ENCODE measurements at regions not wholly inside any gene's neighbourhood (a gene's known extent, or its start where the extent isn't known, plus 50 kb on each side); places are given as distances from the start of the nearest gene placed in this dataset.

DNA sequence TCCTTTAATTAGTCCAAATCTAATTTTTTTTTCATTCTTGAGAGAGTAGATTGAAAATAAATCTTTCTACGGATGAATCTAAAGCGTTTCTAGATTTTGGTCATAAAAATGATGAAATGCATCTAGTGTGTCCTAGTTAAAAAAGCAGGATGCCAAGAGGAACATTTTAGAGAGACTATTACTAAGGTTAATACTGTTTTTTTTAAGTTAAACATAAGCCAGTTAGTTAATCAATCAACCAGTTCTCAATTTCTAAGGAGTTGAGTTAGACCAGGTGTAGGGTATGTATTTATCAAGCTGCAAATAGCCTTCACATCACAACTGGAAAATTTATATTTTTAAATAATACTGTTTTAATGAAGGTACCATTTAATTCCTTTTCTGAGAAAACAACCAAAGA lies 679.5 kb upstream of the IGFBP7 start:
- H3K36me3 ChIP-seq: no peaks in the 10 kb centered on the region
- WGBS, 2 donors: 17 to 23% methylated on average over 2 of the region's 2 CpGs
- H3K4me1 ChIP-seq: no peaks in the 10 kb centered on the region
- DNase-seq: no peak
- H3K27me3 ChIP-seq: no peaks in the 10 kb centered on the region
- H3K4me3 ChIP-seq: no peak overlapping the region
- intact Hi-C loops (cut with DNase I): no loop called here
- ATAC-seq: no peak
- TF ChIP-seq, protein P1, sequence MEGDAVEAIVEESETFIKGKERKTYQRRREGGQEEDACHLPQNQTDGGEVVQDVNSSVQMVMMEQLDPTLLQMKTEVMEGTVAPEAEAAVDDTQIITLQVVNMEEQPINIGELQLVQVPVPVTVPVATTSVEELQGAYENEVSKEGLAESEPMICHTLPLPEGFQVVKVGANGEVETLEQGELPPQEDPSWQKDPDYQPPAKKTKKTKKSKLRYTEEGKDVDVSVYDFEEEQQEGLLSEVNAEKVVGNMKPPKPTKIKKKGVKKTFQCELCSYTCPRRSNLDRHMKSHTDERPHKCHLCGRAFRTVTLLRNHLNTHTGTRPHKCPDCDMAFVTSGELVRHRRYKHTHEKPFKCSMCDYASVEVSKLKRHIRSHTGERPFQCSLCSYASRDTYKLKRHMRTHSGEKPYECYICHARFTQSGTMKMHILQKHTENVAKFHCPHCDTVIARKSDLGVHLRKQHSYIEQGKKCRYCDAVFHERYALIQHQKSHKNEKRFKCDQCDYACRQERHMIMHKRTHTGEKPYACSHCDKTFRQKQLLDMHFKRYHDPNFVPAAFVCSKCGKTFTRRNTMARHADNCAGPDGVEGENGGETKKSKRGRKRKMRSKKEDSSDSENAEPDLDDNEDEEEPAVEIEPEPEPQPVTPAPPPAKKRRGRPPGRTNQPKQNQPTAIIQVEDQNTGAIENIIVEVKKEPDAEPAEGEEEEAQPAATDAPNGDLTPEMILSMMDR (IDR thresholded peaks at IDR 0.05): no peak
- H3K9me3 ChIP-seq: no peaks in the 10 kb centered on the region
- no peak for FAIRE-seq
- no peak overlapping the region for H3K27ac ChIP-seq

- H3K27ac ChIP-seq: no peak overlapping the region
- TF ChIP-seq, protein P1 (IDR thresholded peaks at IDR 0.05): no peak
- no peaks in the 10 kb centered on the region for H3K4me1 ChIP-seq
- no peaks in the 10 kb centered on the region for H3K36me3 ChIP-seq
- 37 to 58% methylated on average over 2 of the region's 2 CpGs for WGBS, 2 donors
- intact Hi-C loops (cut with DNase I): no loop called here
- H3K4me3 ChIP-seq: no peak overlapping the region
- H3K9me3 ChIP-seq: no peaks in the 10 kb centered on the region
- ATAC-seq: no peak
- no peak for FAIRE-seq
- DNase-seq: no peak
- H3K27me3 ChIP-seq: no peaks in the 10 kb centered on the region
These were observed 667.7 kb upstream of the IGFBP7 start for GRCh38 chr4:57777876-57778275.

DNA sequence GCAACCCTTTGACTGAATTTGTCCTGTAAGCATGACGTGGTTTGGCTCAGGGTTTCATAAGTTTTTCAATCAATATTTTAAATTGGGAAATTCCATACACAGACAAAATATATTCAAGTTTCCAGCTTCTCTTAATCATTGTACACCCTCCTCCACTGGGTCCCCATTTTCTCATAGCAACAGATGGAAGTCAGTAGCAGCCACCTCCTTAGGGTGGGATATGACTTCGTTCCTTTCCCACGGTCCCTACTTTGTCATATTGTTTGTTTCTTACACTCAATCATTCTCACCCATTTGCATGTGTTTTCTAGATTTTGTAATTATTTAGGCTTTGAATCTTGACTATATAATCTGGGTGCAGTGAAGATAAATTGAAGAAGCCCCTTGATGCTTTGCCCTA lies 664.5 kb upstream of the IGFBP7 start:
- FAIRE-seq (no peak), DNase-seq (no peak), ATAC-seq (no peak)
- H3K27ac ChIP-seq: no peak overlapping the region
- H3K9me3 ChIP-seq: no peaks in the 10 kb centered on the region
- no peak overlapping the region for H3K4me3 ChIP-seq
- H3K36me3 ChIP-seq: no peaks in the 10 kb centered on the region
- 62 to 78% methylated on average over 3 of the region's 3 CpGs for WGBS, 2 donors
- intact Hi-C loops (cut with DNase I): no loop called here
- no peaks in the 10 kb centered on the region for H3K27me3 ChIP-seq
- no peaks in the 10 kb centered on the region for H3K4me1 ChIP-seq
- TF ChIP-seq, protein P1 (IDR thresholded peaks at IDR 0.05): no peak

DNA sequence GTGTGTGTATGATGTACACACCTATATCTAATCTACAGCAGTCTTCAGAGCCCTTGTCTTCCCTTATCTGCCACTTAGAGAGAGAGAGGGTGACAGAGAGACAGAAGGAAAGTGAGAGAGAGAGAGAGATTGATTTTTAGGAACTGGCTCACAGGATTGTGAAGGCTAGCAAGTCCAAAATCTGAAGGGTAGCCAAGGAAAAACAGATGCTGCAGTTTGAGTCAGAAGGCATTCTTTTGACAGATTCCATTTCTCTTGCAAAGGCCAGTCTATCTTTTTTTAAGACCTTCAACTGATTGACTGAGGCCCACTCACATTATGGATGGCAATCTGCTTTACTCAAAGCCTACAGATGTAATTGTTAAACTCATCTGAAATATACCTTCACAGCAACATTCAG lies 664.0 kb upstream of the IGFBP7 start:
- Histone ChIP-seq H3K36me3 (no peaks in the 10 kb centered on the region), H3K4me3 (no peak overlapping the region), H3K27me3 (no peaks in the 10 kb centered on the region), H3K27ac (no peak overlapping the region), H3K4me1 (no peaks in the 10 kb centered on the region), H3K9me3 (no peaks in the 10 kb centered on the region)
- intact Hi-C loops (cut with DNase I): no loop called here
- ATAC-seq (no peak), FAIRE-seq (no peak), DNase-seq (no peak)
- TF ChIP-seq, protein P1 (IDR thresholded peaks at IDR 0.05): no peak

DNA sequence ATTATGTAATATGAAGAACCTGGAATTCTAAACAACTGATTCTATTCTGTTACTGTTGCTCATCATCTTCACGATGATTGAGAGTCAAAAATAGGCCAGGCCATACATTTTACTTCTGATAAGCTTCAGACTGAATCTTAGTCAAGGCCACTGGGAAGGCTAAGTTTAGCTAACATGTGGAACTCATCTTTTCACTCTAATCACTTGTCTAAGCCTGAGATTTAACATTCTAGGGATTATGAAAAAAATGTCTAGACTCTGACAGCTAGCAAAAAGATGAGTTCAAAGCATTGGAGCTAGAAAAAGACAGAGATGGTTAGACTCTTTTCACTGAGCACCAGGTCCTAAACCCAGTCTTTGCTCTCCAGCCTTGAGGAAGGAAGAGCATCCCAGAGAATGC lies 656.2 kb upstream of the IGFBP7 start:
- Histone ChIP-seq H3K4me3 (no peak overlapping the region), H3K27me3 (no peaks in the 10 kb centered on the region), H3K4me1 (no peaks in the 10 kb centered on the region), H3K36me3 (no peaks in the 10 kb centered on the region), H3K9me3 (no peaks in the 10 kb centered on the region), H3K27ac (no peak overlapping the region)
- ATAC-seq (no peak), DNase-seq (no peak), FAIRE-seq (no peak)
- intact Hi-C loops (cut with DNase I): no loop called here
- TF ChIP-seq, protein P1 (IDR thresholded peaks at IDR 0.05): no peak
- WGBS, 2 donors: 38 to 44% methylated on average over 1 of the region's 1 CpG

Data from pancreas (tissue), 10 donors.